Spinal cord (tissue), 9 donors: ENCODE measurements at regions not wholly inside any gene's neighbourhood (a gene's known extent, or its start where the extent isn't known, plus 50 kb on each side); places are given as distances from the start of the nearest gene placed in this dataset.

ENCODE experiments used
- DNase-seq, 6 donors: peaks; one replicate each; pipeline versions ENCODE4 v3.0.0 to v3.0.0-alpha.2; 2013 to 2015; ENCODE audit warnings: low spot score in 6 of 6, low read depth in 4 of 6
- H3K27ac ChIP-seq: one replicate; pipeline ENCODE4 v1.5.1; 2013; ENCODE audit warnings: low read depth, low read length, control low read depth
- H3K27me3 ChIP-seq: one replicate; pipeline ENCODE4 v1.6.1; 2013; ENCODE audit warnings: low read length; ENCODE audit not compliant: control insufficient read depth, insufficient read depth
- H3K36me3 ChIP-seq: one replicate; pipeline ENCODE4 v1.6.1; 2013; ENCODE audit warnings: low read length; ENCODE audit not compliant: control insufficient read depth, insufficient read depth
- H3K4me1 ChIP-seq: one replicate; pipeline ENCODE4 v1.6.1; 2013; ENCODE audit warnings: low read length; ENCODE audit not compliant: control insufficient read depth, insufficient read depth
- H3K4me3 ChIP-seq: one replicate; pipeline ENCODE4 v1.5.1; 2013; ENCODE audit warnings: low read depth, low read length, control low read depth
- H3K9me3 ChIP-seq: one replicate; pipeline ENCODE4 v1.6.1; 2013; ENCODE audit warnings: low read length; ENCODE audit not compliant: control insufficient read depth, insufficient read depth
- WGBS: methylation state at CpG from one replicate; pipeline ENCODE4 v1.1.5; 2013; ENCODE audit warnings: missing lambda C conversion rate; ENCODE audit not compliant: insufficient coverage; 5-methylcytosine and 5-hydroxymethylcytosine counted together
- donor health status: healthy.

DNA sequence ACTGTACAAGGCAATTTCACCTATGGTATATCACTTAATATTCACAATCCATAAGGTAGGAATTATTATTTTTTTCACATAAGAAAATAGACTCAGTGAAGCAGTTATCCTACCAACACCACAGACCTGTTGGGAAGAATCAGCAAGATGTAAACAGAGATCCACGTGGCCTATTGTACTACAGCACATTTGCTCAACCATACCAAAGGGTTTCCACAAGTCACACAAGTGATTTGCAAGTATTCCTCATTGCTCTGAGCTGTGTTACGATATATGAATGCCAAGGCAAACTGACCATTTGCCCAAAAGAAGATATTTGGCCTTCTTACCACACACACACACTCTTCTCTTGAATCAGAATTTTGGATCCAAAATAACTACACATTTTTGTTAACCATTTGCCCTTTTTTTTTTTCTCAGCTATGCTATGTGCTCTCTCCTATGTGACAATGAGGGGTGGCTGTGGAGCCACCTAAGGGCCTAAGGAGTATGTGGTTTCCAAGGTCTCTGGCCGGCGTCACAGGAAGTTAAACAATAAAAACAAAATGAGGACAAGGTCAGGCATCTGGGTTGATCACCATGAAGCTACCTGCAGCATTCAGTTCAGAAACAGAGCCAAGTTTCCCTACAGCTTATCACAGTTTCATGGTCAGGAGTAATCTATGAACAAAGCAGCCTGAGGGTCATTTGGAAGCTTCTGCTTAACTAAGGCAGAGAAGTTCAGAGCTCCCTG is 171.0 kb upstream of the FREM1 start:
- WGBS = 74% methylated on average over 4 of the region's 4 CpGs
- Histone ChIP-seq H3K9me3 (no peaks in the 10 kb centered on the region), H3K27ac (no peak overlapping the region), H3K27me3 (no peaks in the 10 kb centered on the region), H3K4me1 (no peaks in the 10 kb centered on the region), H3K4me3 (no peak overlapping the region), H3K36me3 (no peaks in the 10 kb centered on the region)
- DNase-seq = no peak

DNA sequence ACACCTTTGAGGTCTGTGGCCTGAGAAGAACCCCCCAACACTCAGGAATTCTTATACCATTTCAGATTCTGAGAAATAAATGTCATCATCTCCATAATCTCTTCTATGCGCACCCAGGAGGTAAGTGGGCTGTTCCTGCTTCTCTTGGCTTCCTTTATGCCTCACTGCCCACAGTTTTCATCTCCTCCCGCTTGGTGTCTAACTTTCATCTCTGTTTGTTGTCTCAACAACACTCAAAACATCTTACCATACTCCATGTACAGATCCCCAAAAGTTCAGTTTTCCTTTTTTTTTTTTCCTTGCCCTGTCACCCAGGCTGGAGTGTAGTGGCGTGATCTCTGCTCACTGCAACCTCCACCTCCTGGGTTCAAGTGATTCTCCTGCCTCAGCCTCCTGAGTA is 170.2 kb upstream of the FREM1 start:
- H3K36me3 ChIP-seq = no peaks in the 10 kb centered on the region
- H3K4me1 ChIP-seq = no peaks in the 10 kb centered on the region
- H3K9me3 ChIP-seq = no peaks in the 10 kb centered on the region
- DNase-seq = no peak
- no peaks in the 10 kb centered on the region for H3K27me3 ChIP-seq
- 100% methylated on average over 2 of the region's 3 CpGs for WGBS
- no peak overlapping the region for H3K27ac ChIP-seq
- H3K4me3 ChIP-seq = no peak overlapping the region

DNA sequence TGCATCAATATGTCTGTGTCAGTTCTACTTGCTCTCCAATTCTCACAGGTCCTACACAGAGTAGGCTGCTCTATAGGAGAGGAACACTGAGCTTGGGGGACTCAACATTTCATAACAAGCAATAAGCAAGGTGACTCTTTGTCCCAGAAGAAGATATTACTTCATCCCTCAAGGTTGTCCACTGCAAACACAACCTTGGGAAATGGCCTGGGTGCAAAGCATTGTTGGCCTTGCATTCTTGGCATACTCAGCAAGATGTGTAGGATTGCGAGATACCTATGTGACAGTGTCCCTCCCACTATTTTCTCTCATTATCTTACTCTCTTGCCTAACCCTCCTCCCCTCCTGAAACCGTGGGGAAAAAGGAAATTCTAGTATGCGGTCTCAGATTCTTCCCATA is 169.8 kb upstream of the FREM1 start:
- no peaks in the 10 kb centered on the region for H3K9me3 ChIP-seq
- DNase-seq = no peak
- no peak overlapping the region for H3K27ac ChIP-seq
- H3K36me3 ChIP-seq = no peaks in the 10 kb centered on the region
- WGBS = 93% methylated on average over 2 of the region's 3 CpGs
- no peaks in the 10 kb centered on the region for H3K4me1 ChIP-seq
- no peaks in the 10 kb centered on the region for H3K27me3 ChIP-seq
- no peak overlapping the region for H3K4me3 ChIP-seq

DNA sequence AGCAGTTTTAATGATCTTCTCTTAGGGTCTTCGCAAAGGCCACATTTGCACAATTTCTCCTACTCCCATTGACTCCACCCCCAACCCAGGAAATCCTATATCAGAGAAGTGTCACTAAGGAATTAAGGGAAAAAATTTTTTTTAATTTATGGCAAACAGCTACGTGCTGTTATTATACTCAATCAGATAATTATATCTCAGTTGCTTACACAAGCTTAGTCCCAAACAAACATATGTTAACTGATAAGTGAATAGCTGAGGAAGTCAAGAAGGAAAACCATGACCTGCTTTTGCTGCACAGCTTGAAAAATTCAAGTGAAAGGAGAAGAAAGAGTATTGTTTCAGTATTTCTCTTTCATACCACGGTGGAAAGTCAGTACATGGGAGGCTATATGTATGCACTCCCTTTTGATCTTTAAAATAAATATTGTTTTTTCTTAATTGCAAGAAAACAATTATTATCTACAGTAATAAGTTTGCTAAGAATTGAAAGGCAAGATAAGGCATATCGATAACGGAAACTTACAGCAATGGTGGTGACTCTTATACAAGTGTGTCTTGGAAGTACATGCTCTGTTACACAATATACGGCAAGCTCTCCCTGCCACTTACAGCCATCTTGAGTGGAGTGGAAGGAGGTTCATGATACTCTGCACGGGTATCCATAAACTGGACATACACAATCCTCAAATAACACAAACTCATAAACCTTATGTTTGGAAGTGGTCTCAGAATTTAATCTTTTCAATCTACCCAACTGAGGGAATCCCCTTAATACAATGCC is 167.9 kb upstream of the FREM1 start:
- no peak for DNase-seq
- no peak overlapping the region for H3K27ac ChIP-seq
- WGBS = no CpG with 5 or more reads among the region's 7 CpGs

DNA sequence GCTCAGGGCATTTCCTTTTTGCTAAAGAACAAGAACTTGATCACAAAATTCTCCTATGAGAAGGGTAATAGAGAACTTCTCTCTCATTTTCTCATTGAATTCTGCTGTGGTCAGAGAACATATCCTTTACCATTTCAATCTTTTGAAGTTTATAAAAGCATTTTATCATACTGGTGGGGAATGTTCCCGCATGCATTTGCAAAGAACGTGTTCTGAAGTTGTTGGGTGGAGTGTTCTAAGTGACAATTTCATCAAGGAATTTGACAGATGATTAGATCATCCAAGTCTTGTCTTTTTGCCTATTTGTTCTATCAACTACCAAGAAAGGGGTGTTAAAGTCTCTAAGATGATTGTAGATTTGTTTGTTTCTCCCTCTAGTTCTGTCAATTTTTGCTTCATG is 163.4 kb upstream of the FREM1 start:
- no CpG with 5 or more reads among the region's 2 CpGs for WGBS
- Histone ChIP-seq H3K4me1 (no peaks in the 10 kb centered on the region), H3K4me3 (no peak overlapping the region), H3K27ac (no peak overlapping the region), H3K36me3 (no peaks in the 10 kb centered on the region), H3K27me3 (no peaks in the 10 kb centered on the region), H3K9me3 (no peaks in the 10 kb centered on the region)
- no peak for DNase-seq

More for the DNA sequence above, 167.9 kb upstream of the FREM1 start:
- Histone ChIP-seq H3K9me3 (no peaks in the 10 kb centered on the region), H3K27me3 (no peaks in the 10 kb centered on the region), H3K4me3 (no peak overlapping the region), H3K36me3 (no peaks in the 10 kb centered on the region), H3K4me1 (no peaks in the 10 kb centered on the region)

DNA sequence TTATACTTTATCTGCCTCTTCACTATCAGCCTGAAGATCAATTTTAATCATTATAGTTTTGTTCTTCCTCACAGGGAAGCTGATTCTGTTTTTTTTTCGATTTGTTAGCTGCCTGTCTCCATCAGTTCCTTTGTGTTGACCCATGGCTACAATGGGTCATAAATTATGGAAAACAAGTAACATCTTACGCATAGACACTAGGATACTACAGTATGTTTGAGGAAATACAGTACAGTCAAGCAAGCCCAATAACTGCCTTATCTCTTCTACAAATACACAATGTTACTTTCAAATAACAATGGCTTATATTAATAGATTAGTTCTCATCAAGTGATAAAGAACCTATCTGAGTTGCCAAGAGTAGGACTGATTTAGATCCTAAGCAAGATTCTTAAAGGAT is 160.5 kb upstream of the FREM1 start:
- Histone ChIP-seq H3K27me3 (no peaks in the 10 kb centered on the region), H3K9me3 (peaks cover 3% of the 10 kb centered on the region), H3K36me3 (no peaks in the 10 kb centered on the region), H3K4me1 (no peaks in the 10 kb centered on the region), H3K27ac (no peak overlapping the region), H3K4me3 (no peak overlapping the region)
- WGBS = no CpG with 5 or more reads among the region's 2 CpGs
- no peak for DNase-seq

DNA sequence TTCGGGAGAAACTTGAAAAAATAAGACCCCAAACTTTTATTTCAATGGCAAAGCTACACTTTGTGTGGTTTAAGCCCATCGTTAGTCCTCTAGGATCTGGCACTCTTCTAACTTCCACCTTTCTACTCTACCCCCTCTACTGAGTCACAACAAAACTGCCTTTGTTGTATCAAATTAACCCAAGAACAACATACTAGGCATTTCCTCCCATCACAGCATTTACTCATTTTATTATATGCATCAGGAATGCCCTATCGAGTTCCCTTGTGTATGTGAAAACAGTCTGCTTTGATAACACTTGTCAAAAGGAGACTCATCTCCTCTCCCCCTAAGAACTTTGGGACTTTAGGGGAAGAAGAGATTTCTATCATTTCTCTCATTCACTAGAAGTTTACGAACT is 158.9 kb upstream of the FREM1 start:
- Histone ChIP-seq H3K9me3 (peaks cover 3% of the 10 kb centered on the region), H3K27me3 (no peaks in the 10 kb centered on the region), H3K4me3 (no peak overlapping the region), H3K4me1 (no peaks in the 10 kb centered on the region), H3K36me3 (no peaks in the 10 kb centered on the region), H3K27ac (no peak overlapping the region)
- 81% methylated on average over 2 of the region's 4 CpGs for WGBS
- no peak for DNase-seq

DNA sequence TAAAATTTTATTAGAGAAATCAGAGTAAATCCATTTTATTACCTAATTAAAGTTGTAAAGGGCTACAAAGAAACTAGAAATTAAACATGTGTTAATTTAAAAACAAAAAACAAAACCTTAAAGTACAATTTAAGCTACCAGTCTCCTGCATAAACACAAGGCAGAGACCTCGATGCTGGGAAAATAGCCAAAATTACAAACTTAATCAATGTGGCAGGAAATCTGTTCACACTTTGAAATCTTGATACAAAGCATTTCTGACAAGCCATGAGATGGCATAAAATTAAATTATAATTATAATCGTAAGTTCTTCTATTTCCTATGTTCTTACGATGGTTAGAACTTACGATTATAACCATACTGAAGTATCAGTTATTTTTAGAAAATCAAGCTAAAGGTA is 158.0 kb upstream of the FREM1 start:
- no peaks in the 10 kb centered on the region for H3K36me3 ChIP-seq
- H3K4me3 ChIP-seq = no peak overlapping the region
- H3K27ac ChIP-seq = no peak overlapping the region
- H3K4me1 ChIP-seq = no peaks in the 10 kb centered on the region
- no CpG with 5 or more reads among the region's 4 CpGs for WGBS
- H3K27me3 ChIP-seq = no peaks in the 10 kb centered on the region
- peak in 1 of 6 donors; percentile 8 for DNase-seq
- H3K9me3 ChIP-seq = peaks cover 3% of the 10 kb centered on the region

DNA sequence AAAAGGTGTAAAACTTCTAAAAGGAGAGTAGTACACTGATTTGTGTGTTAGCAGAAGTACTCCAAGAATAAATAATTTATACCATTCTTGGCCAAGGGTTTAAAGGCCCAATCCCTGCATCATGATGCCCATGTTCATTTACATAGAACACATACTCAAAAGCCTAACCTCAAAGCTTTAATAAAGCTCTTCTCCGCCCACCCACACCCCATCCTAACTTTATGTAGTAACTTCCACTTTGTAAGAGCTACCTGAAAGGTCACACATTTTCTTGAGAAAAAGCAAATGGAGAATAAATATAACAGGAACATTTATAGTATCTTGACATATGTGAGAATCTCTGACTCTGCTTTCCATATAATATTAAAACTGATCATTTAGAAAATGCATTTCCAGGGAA is 148.8 kb upstream of the FREM1 start:
- DNase-seq = no peak
- WGBS = 80% methylated on average over 1 of the region's 1 CpG
- no peak overlapping the region for H3K27ac ChIP-seq

DNA sequence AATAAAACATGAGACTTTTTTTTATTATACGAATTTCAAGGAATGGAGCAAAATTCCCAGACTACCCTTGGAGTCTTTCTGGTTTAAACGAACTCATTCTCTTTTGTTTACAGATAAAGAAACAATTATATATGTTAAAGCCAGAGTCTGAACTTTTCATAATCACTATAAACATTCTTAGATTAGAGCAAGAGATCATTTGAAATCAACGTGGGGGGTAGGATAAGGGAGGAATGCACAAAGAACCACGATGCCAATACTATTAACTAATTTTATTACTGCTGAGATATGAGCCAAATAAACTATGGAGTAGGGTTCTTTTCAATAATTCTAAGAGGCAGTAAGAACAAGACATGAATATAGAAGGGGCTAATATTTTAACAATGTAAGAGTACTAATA is 148.0 kb upstream of the FREM1 start:
- H3K27ac ChIP-seq = no peak overlapping the region
- no peaks in the 10 kb centered on the region for H3K36me3 ChIP-seq
- no peaks in the 10 kb centered on the region for H3K27me3 ChIP-seq
- H3K4me1 ChIP-seq = no peaks in the 10 kb centered on the region
- WGBS = no CpG with 5 or more reads among the region's 4 CpGs
- no peaks in the 10 kb centered on the region for H3K9me3 ChIP-seq
- H3K4me3 ChIP-seq = no peak overlapping the region
- DNase-seq = no peak

More for the DNA sequence above, 148.8 kb upstream of the FREM1 start:
- no peak overlapping the region for H3K4me3 ChIP-seq
- H3K4me1 ChIP-seq = no peaks in the 10 kb centered on the region
- H3K9me3 ChIP-seq = no peaks in the 10 kb centered on the region
- no peaks in the 10 kb centered on the region for H3K36me3 ChIP-seq
- no peaks in the 10 kb centered on the region for H3K27me3 ChIP-seq
